ENCODE measurements at regions not wholly inside any gene's neighbourhood (a gene's known extent, or its start where the extent isn't known, plus 50 kb on each side); places are given as distances from the start of the nearest gene placed in this dataset.
A peak's percentile ranks its signal among the peaks of the same experiment; 100 is the strongest.

- DNase-seq (ENCODE audit: low read depth) = peak; percentile 91
- TF ChIP-seq CTCF (conservative IDR thresholded peaks at IDR 0.05; ENCODE audit: low read depth, low read length) = no peak
Measured at GRCh38 chr20:50434653-50435396, 75.4 kb upstream of the PTPN1 start.

GRCh38 chr20:50435397-50436051, 74.7 kb upstream of the PTPN1 start:
- H3K4me3 ChIP-seq (ENCODE audit: low read depth, low read length) = no peak overlapping the region
- DNase-seq (ENCODE audit: low read depth) = no peak
- no peak for TF ChIP-seq CTCF (conservative IDR thresholded peaks at IDR 0.05; ENCODE audit: low read depth, low read length)

More at GRCh38 chr20:50434653-50435396, 75.4 kb upstream of the PTPN1 start:
- no peak overlapping the region for H3K4me3 ChIP-seq (ENCODE audit: low read depth, low read length)

GRCh38 chr20:50436052-50436656, 74.0 kb upstream of the PTPN1 start:
- no peak for TF ChIP-seq CTCF (conservative IDR thresholded peaks at IDR 0.05; ENCODE audit: low read depth, low read length)

GRCh38 chr20:50436696-50437095, 73.5 kb upstream of the PTPN1 start:
- DNase-seq (ENCODE audit: low read depth) = no peak
- TF ChIP-seq CTCF (conservative IDR thresholded peaks at IDR 0.05; ENCODE audit: low read depth, low read length) = no peak
- H3K4me3 ChIP-seq (ENCODE audit: low read depth, low read length) = no peak overlapping the region

More at GRCh38 chr20:50436052-50436656, 74.0 kb upstream of the PTPN1 start:
- no peak for DNase-seq (ENCODE audit: low read depth)
- no peak overlapping the region for H3K4me3 ChIP-seq (ENCODE audit: low read depth, low read length)

GRCh38 chr20:50438986-50439407, 71.2 kb upstream of the PTPN1 start:
- peak; percentile 59 for DNase-seq (ENCODE audit: low read depth)
- no peak overlapping the region for H3K4me3 ChIP-seq (ENCODE audit: low read depth, low read length)
- TF ChIP-seq CTCF (conservative IDR thresholded peaks at IDR 0.05; ENCODE audit: low read depth, low read length) = no peak

- H3K4me3 ChIP-seq (ENCODE audit: low read depth, low read length) = no peak overlapping the region
Measured at GRCh38 chr20:50439539-50440453, 70.4 kb upstream of the PTPN1 start.

More at GRCh38 chr20:50439539-50440453, 70.4 kb upstream of the PTPN1 start:
- no peak for DNase-seq (ENCODE audit: low read depth)
- no peak for TF ChIP-seq CTCF (conservative IDR thresholded peaks at IDR 0.05; ENCODE audit: low read depth, low read length)

Data from choroid plexus epithelial cell (primary cell).